COLO668 (cell line): ENCODE measurements at regions not wholly inside any gene's neighbourhood (a gene's known extent, or its start where the extent isn't known, plus 50 kb on each side); places are given as distances from the start of the nearest gene placed in this dataset.

Experiments
- DNase-seq: peaks from one replicate; lab custom pipeline; 2025; ENCODE audit not compliant: unreplicated experiment; lab: John Stamatoyannopoulos, UW

DNA sequence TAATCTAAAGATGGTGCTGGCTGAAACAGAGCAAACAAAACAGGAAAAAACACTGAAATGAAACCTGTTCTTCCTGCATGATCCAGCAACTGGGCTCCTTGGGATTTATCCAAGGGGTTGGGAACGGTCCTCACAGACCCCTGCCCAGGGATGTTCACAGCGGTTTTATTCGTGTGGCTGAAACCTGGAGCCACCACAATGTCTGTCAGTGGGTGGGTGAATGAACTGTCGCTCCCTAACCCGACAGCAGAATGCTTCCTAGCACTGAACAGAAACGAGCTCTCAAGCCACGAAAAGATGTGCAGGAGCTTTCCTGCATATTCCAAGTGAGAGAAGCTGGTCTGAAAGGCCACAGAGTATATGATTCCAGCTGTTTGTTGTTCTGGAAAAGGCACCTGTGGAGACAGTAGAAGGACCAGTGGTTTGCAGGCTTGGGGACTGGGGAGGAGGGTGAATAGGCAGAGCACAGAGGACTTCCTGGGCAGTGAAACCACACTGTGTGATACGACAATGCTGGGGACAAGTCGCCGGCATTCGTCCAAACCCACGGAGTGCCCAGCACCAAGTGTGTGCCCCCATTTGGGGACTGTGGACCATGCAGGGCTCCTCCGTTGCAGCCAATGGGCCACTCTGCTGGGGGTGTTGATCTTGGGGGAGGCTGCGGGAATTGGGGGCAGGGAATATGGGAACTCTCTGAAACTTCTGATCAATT, 73.9 kb downstream of the TEX29 start:
- DNase-seq: no peak

DNA sequence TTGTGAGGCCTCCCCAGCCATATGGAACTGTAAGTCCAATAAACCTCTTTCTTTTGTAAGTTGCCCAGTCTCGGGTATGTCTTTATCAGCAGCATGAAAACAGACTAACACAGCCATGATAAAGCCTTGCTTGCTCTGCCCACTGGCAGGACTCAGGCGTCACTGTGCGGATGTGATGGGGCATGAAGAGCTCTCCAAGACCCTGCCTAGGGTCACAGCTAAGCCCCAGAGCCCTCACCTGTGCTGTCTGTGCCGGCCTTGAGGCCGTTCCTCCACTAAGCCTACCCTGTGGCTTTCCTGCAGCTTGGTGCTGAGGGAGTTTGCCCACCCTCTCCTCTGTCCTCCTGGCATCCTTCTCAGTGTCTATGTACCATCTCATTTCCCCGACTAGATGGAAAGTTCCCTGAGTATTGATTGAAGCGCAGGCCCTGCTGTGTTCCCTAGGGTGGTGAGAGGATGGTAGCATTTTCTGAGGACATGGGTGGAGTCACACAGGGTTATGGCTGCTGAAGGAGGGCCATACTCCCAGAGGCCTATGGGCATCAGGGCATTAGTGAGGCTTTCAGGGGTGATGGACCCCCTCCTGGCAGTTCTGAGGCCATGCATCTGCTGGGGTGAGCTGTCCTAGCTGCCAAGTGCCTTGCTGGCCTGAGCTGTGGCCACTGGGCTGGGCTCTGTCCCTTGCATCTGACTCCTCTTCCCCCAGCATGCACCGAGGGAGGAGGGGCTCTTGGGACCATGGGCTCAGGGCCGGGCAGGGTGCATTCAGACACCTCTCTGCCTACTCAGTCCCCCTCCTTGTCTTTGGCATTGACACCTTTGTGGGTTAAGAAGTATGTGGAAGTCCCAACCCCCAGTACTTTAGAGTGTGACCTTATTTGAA, 75.3 kb downstream of the TEX29 start:
- DNase-seq: no peak

DNA sequence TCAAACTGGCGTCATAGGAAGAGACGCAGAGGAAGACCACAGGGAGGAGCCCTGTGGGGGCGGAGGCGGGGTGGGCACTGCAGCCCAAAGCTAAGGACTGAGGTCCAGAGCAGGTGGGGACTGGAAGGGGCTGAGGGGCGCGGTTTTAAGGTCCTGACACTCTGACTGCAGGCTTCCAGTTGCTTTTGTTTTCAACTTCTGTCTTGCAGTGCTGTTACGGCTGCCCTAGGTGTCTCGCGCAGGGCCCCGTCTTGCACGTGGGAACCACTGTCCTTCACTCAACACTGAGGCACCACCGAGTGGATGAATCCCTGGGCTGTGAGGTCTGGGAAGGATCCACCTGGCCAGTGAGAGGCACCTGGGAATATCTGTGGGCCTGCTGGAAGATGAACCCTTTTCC, 76.0 kb downstream of the TEX29 start:
- no peak for DNase-seq

- DNase-seq: no peak
Observed at GRCh38 chr13:111397202-111397880, 76.9 kb downstream of the TEX29 start.

DNA sequence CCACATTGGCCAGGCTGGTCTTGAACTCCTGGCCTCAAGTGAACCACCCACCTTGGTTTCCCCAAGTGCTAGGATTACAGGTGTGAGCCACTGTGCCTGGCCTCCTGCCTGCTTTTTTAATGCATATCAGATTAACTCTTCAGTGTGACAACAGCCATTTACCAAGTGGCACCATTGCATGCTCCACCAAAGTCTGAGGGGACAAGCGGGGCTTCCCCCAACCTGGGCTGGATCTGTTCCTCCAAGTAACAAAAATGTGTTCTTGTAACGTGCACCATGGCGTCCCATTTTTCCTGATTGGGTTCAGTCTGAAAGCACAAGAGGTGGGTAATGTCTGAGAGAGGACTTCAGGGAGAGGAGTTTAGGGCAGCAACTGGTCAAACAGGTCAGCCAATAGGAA, 77.8 kb downstream of the TEX29 start:
- DNase-seq: no peak

GRCh38 chr13:111398715-111399299, 78.4 kb downstream of the TEX29 start:
- no peak for DNase-seq

DNA sequence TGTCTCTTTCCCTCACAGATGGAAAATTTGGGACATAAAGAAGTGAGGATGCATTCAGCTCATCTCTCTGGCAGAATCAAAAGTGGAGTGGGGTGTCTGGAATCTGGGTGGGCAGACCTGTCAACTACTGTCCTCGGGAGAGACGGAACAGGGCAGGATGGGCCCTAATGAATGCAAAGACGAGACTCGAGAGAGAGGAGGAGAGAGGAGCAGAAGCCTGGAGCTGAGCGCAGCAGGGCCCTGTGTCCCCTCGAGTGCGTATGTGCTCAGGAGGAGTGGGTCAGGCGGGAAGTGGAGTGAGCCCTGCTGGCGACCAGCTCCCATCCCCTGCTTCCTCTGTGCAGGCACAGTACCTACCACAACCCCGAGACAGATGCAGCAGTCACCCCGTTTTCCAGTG, 78.9 kb downstream of the TEX29 start:
- DNase-seq: no peak

GRCh38 chr13:111399776-111400538, 79.5 kb downstream of the TEX29 start:
- DNase-seq: no peak

DNA sequence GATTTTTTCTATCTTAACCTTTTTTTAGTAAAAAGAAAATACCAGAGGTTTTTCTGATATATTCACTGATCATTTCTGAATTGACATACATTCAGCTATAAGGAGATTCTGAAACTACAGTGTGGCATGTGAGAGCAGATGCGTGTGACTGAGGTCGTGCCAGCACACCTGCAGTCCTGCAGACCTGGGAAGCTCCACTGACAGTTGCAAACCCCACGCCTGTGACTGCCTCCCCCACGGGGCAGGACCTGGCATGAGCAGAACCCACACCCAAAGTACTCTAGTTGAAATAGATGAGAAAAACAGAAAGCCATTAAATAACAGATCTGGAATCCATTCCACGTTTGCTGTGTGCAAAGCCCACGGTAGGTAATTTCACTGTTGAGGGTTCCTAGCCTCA, 80.7 kb downstream of the TEX29 start:
- no peak for DNase-seq

- no peak for DNase-seq
Observed at GRCh38 chr13:111401755-111402154, 81.3 kb downstream of the TEX29 start.

DNA sequence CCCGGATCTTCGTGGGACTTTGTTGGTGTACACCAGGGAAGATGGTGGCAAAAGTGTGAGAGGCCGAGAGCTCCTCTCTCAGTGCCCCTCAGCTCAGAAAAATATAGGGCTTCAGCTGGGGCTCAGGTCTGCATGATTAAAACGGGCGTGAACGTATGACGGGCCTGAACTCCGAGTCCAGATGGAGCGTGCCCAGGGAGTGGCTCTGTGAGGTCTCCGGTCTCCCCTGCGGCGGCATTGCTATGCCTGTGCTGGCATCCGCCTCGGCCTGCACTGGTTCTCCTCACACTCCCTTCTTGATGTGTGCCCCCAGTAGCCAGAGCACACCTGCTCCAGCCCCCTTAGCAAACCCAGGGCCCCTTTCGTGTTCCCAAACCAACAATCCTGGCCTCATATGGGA, 82.0 kb downstream of the TEX29 start:
- DNase-seq: no peak

GRCh38 chr13:111403266-111403665, 82.8 kb downstream of the TEX29 start:
- DNase-seq: no peak

DNA sequence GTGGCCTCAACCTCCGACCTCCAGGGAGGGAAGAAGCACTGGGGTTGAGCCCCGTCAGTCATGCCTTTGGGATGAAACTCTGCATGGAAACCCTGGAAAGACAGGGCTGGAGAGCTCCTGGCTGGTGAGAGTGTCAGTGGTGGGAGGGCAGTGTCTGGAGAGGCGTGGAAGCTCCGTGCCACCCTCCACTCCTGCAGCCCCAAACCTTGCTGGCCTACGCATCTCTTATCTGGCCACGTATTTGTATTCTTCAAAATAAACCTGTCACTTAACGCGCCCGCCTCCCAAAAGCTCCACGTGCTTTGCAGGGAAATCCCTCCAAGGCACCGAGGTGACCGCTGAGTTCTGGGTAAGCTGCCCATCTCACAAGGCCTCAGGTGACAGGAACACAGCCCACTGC, 84.3 kb downstream of the TEX29 start:
- no peak for DNase-seq

DNA sequence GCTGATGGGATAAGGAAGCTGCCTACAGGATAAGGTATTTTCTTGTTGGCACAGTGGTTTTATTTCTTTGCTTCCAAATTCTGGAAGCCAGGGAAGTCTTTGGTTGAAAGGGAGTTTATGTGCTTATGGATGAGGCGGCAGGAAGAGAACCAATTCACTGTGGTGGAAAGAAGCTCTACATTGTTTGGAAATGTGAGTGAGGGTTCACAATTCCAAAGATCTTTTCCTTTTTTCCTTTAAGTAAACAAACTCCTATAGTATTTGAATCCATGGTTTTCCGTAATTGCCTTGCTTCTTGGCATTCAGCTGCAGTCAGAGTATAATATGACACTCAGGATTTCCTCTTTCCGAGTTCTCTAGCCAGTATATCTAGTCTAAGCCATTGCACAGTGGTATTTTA, 86.2 kb downstream of the TEX29 start:
- DNase-seq: no peak

DNA sequence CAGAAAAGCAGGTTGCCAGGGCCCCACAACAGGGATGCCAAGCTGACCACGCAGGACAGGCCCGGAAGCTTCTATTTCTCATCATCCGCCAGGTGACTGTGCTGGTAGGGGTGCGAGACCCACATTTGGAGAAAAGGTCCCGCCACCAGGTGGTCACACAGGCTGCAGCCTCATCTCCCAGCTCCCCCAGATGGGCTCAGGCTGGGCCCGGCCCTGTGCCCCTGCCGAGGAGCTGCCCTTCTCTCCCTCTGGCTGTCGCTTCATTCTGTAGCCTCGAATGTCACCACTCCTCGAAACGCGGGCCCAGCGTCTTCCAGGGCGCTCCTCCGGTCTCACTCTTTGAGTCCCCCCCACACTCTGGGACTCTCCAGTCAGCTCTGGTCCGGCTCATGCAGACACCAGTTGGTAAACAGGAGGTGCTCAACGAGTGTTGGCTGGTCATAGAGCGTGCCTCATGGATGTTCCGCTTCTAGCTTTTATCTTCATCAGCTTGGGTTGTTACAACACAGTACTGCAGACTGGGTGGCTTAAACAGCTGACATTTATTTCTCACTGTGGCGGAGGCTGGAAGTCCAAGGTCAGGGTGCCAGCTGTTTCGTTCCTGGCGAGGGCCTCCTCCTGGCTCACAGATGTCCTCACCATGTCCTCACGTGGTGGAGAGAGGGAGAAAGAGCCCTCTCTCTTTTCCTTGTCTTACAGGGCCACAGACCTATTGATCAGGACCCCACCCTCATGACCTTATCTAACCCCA, 87.1 kb downstream of the TEX29 start:
- no peak for DNase-seq

- DNase-seq: no peak
Observed at GRCh38 chr13:111409413-111409812, 89.0 kb downstream of the TEX29 start.

- DNase-seq: no peak
Observed at GRCh38 chr13:111410232-111411021, 90.0 kb downstream of the TEX29 start.

DNA sequence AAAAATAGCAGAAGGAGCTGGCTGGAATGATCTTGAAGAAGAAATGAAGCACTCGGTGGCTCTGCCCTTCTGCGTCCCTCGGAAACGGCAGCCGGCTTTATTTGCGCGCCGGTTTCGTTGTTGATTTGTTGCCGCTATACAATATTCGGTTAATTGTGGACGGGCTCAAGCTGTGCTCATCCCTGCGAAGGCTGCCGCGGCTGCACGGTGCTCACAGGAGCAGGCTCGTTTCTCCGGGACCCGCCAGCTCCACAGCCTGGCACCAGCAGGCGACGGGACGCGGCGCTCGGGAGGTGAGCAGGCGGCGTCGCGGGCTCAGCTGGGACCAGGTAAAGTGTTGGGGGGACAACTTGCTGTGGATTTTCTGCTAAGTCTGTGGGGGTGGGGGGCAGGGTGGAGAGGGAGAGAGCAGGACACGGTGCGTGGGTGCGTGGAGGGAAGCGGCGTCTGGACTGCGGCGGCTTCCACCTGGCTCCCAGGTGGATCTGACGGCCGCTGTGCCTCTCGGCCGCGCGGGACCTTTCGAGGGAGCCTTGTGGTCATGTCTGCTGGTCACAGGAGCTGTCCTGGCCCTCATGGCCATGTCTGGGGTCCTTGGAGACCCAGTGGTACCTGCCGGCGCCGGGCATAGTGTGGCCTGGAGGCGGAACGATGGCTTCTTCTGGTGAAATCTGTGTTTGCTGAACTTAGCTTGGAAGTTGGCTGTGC, 90.9 kb downstream of the TEX29 start:
- no peak for DNase-seq
